Pancreas (tissue), 10 donors: ENCODE measurements at regions not wholly inside any gene's neighbourhood (a gene's known extent, or its start where the extent isn't known, plus 50 kb on each side); places are given as distances from the start of the nearest gene placed in this dataset.

Experiments
- ATAC-seq, 4 donors: fragments of 200-7000 bp; cut with Tn5 transposase; one replicate each; pipeline versions ENCODE4 v1.8.0 to v1.9.1; 2020; ENCODE audit warnings: mild to moderate bottlenecking in 4 of 4, moderate library complexity in 4 of 4
- DNase-seq, 6 donors: peaks; one replicate each; pipeline ENCODE4 v3.0.0-alpha.2; 2020
- FAIRE-seq: peaks from 2 replicates; lab custom pipeline; 2012; peaks lifted over from hg19 to GRCh38; lab: Jason Lieb, UNC
- H3K27ac ChIP-seq, 4 donors: fragments of 200-600 bp; sonication (generic); 1 replicate in 3 of 4; 2 replicates in 1 of 4; pipeline versions ENCODE4 v1.5.0 to v1.8.0; 2020
- H3K27me3 ChIP-seq, 4 donors: fragments of 200-600 bp; one replicate each; pipeline ENCODE4 v1.8.0; 2021
- H3K36me3 ChIP-seq, 3 donors: fragments of 200-600 bp; sonication (generic) in 1 of 3; one replicate each; pipeline versions ENCODE4 v1.5.0 to v1.8.0; 2020 to 2021
- H3K4me1 ChIP-seq, 3 donors: fragments of 200-600 bp; one replicate each; pipeline ENCODE4 v1.8.0; 2021
- H3K4me3 ChIP-seq, 4 donors: fragments of 200-600 bp; sonication (generic) in 2 of 4; one replicate each; pipeline versions ENCODE4 v1.5.0 to v1.8.0; 2020 to 2021
- H3K9me3 ChIP-seq, 4 donors: fragments of 200-600 bp; one replicate each; pipeline ENCODE4 v1.8.0; 2021
- WGBS, 2 donors: extraction: QIAGEN DNeasy Blood & Tissue Kit; methylation state at CpG; one replicate each; pipeline ENCODE4 v1.1.7; 2013; 5-methylcytosine and 5-hydroxymethylcytosine counted together
- intact Hi-C, 3 donors: fragments of 100-400 bp; cut with DNase I; formaldehyde crosslinking; loops; one replicate each; pipeline versions ENCODE4 v1.11.1 to v1.14.2; 2022
- TF ChIP-seq, protein P1 (sequence below), 4 donors: fragments of 200-600 bp; sonication (generic) in 3 of 4; IDR thresholded peaks; one replicate each; pipeline versions ENCODE4 v1.5.0 to v1.8.0; 2021; ENCODE audit warnings: antibody characterized with exemption in 4 of 4
- donor health status: healthy with polysubstance abuse.
- donor health status: DM: no; HTN: no; CAD: no; lungs with moderate emphysema.
- donor health status: DM: no; HTN: no; CAD: no.
- donor health status: control.
- donor health status: control.
- donor health status: Bipolar disorder and iron deficiency.
- donor health status: DM: yes; HTN: yes; CAD: no.
- donor health status: DM: no; HTN: no; CAD: no.
- donor health status: DM: no; HTN: no; CAD: no.
- donor health status: DM: yes; HTN: yes; CAD: no.

DNA sequence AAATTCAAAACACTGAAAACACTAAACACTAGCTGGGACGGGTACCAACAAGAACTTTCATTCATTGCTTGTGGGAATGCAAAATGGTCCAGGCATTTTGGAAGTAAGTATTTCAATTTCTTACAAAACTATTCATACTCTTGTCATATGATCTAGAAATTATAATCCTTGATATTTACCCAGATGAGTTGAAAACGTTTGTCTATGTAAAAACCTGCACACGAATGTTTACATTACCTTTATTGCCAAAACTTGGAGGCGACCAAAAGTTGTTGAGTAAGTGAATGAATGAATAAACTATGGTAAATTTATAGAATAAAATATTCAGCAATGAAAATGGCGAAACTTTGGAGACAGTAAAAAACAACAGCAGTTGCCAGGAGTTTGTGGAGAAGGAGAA is 222.1 kb upstream of the EDIL3 start:
- intact Hi-C loops: no loop called here
- WGBS, 2 donors: 53 to 60% methylated on average over 5 of the region's 5 CpGs
- Histone ChIP-seq H3K27ac (no peak overlapping the region), H3K4me3 (no peak overlapping the region), H3K4me1 (no peaks in the 10 kb centered on the region), H3K36me3 (no peaks in the 10 kb centered on the region), H3K27me3 (peaks cover 0 to 3% (median 0%) of the 10 kb centered on the region in 4 donors), H3K9me3 (no peaks in the 10 kb centered on the region)
- DNase-seq: no peak
- TF ChIP-seq, protein P1, sequence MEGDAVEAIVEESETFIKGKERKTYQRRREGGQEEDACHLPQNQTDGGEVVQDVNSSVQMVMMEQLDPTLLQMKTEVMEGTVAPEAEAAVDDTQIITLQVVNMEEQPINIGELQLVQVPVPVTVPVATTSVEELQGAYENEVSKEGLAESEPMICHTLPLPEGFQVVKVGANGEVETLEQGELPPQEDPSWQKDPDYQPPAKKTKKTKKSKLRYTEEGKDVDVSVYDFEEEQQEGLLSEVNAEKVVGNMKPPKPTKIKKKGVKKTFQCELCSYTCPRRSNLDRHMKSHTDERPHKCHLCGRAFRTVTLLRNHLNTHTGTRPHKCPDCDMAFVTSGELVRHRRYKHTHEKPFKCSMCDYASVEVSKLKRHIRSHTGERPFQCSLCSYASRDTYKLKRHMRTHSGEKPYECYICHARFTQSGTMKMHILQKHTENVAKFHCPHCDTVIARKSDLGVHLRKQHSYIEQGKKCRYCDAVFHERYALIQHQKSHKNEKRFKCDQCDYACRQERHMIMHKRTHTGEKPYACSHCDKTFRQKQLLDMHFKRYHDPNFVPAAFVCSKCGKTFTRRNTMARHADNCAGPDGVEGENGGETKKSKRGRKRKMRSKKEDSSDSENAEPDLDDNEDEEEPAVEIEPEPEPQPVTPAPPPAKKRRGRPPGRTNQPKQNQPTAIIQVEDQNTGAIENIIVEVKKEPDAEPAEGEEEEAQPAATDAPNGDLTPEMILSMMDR (IDR thresholded peaks at IDR 0.05): no peak
- FAIRE-seq: no peak
- no peak for ATAC-seq

DNA sequence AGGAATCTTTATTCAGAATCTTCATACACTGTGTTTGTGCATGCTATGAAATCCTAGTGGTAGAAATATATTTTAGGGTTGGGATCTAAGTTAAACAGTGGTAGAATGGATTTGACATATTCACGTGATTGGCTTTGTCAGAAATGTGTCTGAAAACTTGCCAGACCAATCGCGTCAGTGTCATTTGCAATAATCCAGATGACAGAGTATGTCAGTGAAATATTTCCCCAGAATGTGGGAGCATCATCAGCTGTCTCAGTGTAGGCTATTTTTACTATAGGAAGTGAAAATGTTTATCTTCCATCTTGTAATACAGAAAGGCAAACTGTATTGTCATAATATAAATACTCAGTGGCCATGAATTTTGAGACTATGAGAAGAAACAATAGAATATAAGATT is 220.6 kb upstream of the EDIL3 start:
- FAIRE-seq (no peak), DNase-seq (no peak), ATAC-seq (no peak)
- Histone ChIP-seq H3K27me3 (no peaks in the 10 kb centered on the region), H3K4me3 (no peak overlapping the region), H3K27ac (no peak overlapping the region), H3K36me3 (no peaks in the 10 kb centered on the region), H3K9me3 (no peaks in the 10 kb centered on the region), H3K4me1 (no peaks in the 10 kb centered on the region)
- TF ChIP-seq, protein P1 (IDR thresholded peaks at IDR 0.05): no peak
- WGBS, 2 donors: 70 to 76% methylated on average over 3 of the region's 3 CpGs
- intact Hi-C loops: no loop called here

DNA sequence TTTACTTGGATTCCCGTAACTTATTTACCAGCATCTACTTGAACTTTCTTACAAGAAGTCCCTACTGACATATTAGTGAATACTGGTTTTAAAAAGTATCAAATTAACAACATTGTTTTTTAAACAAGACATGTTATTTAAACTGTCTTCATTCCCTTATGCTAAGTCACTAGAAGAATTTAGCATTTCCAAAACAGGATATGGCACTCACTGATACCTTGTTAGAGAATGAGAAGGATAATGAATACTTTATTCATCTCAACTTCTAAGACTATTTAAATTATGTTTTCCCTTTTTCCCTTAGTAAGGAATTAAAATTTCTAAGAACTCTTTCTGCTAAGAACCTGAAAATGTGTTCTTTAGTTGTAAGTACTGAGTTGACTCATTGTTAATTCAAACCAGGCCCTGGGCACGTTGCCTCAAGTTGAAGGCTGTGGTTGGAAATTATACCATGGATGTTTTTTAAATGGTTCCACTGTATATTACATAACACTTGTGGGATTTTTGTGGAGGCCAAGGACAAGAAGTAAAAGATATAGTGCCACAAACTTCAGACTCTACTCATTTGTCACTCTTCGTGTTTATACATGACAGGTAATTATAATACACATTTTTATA is 219.0 kb upstream of the EDIL3 start:
- Histone ChIP-seq H3K27me3 (no peaks in the 10 kb centered on the region), H3K27ac (no peak overlapping the region), H3K36me3 (no peaks in the 10 kb centered on the region), H3K4me1 (no peaks in the 10 kb centered on the region), H3K4me3 (no peak overlapping the region), H3K9me3 (no peaks in the 10 kb centered on the region)
- DNase-seq: no peak
- intact Hi-C loops: no loop called here
- ATAC-seq: no peak
- TF ChIP-seq, protein P1 (IDR thresholded peaks at IDR 0.05): no peak
- no peak for FAIRE-seq
- WGBS, 2 donors: 57 to 63% methylated on average over 3 of the region's 3 CpGs

DNA sequence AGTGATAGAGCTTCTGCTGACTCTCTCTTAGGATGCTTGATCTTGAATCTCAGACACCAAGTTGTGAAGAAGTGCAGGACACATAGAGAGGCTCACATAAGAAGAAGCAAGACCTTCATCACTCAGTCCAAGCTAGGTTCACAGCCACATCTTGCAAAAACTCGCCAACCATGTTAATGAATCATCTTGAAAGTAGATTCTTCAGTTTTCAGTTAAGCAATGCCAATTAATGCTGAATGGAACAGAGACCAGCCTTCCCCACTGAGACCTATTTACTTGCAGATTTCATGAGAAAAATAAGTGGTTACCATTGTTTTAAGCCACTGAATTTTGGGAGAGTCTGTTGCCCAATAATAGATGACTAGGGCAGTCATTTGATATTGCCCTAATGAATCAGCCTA is 217.7 kb upstream of the EDIL3 start:
- ATAC-seq: no peak
- H3K9me3 ChIP-seq: no peaks in the 10 kb centered on the region
- H3K36me3 ChIP-seq: no peaks in the 10 kb centered on the region
- WGBS, 2 donors: 37 to 49% methylated on average over 1 of the region's 1 CpG
- no peak overlapping the region for H3K4me3 ChIP-seq
- DNase-seq: no peak
- no peak overlapping the region for H3K27ac ChIP-seq
- intact Hi-C loops: no loop called here
- FAIRE-seq: no peak
- TF ChIP-seq, protein P1 (IDR thresholded peaks at IDR 0.05): no peak
- no peaks in the 10 kb centered on the region for H3K27me3 ChIP-seq
- no peaks in the 10 kb centered on the region for H3K4me1 ChIP-seq

DNA sequence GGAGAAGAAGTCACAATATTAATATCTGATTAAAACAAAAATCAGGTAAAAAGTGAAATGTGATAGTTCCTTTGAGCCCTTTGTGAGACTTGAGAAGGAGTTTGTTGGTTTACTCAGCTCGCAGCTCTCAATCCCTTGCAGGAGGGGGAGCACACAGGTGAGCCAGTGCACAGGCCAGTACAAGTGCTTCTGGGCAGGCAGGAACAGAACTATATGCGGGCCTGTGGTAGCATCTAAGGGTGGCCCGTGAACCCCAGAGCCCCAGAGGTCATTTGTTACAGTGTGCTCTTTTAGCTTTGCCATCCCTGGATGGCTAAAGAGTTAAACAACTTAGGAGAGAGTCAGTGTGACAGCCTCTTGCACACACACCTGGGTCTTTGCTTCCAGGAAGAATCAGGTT is 215.3 kb upstream of the EDIL3 start:
- no peak for DNase-seq
- Histone ChIP-seq H3K27ac (no peak overlapping the region), H3K27me3 (no peaks in the 10 kb centered on the region), H3K4me1 (no peaks in the 10 kb centered on the region), H3K36me3 (no peaks in the 10 kb centered on the region), H3K4me3 (no peak overlapping the region), H3K9me3 (no peaks in the 10 kb centered on the region)
- FAIRE-seq: no peak
- 52 to 74% methylated on average over 3 of the region's 3 CpGs for WGBS, 2 donors
- ATAC-seq: no peak
- intact Hi-C loops: no loop called here
- TF ChIP-seq, protein P1 (IDR thresholded peaks at IDR 0.05): no peak
